Activated T-helper 1 cell treated with anti-CD3 and anti-CD28 coated beads, Interleukin-12 subunit alpha, Interleukin-12 subunit beta, Interleukin-2, Interleukin-4 antibody, amounts not matched to agents 30 ng/mL and 10 ng/mL and 1 ng/mL, durations not matched to agents 14 hours and 24 hours and 36 hours (primary cell): ENCODE measurements at regions not wholly inside any gene's neighbourhood (a gene's known extent, or its start where the extent isn't known, plus 50 kb on each side); places are given as distances from the start of the nearest gene placed in this dataset.

Source experiments
- DNase-seq: peaks from one replicate; pipeline ENCODE4 v3.0.0; 2021; ENCODE audit warnings: low spot score
- H3K27ac Mint-ChIP-seq: one replicate; pipeline ENCODE4 v1.8.0; 2021; ENCODE audit warnings: mild to moderate bottlenecking, mixed read lengths
- H3K27me3 Mint-ChIP-seq: one replicate; pipeline ENCODE4 v1.8.0; 2022; ENCODE audit warnings: mild to moderate bottlenecking, moderate library complexity, mixed read lengths; ENCODE audit not compliant: insufficient read depth
- H3K36me3 Mint-ChIP-seq: one replicate; pipeline ENCODE4 v1.8.0; 2021; ENCODE audit warnings: low read depth, mixed read lengths
- H3K4me1 Mint-ChIP-seq: one replicate; pipeline ENCODE4 v1.8.0; 2021; ENCODE audit warnings: low read depth, mixed read lengths
- H3K4me3 Mint-ChIP-seq: one replicate; pipeline ENCODE4 v1.8.0; 2021; ENCODE audit warnings: mild to moderate bottlenecking, moderate library complexity, mixed read lengths
- H3K9me3 Mint-ChIP-seq: one replicate; pipeline ENCODE4 v1.8.0; 2021; ENCODE audit warnings: mixed read lengths
- intact Hi-C: fragments of 100-400 bp; cut with micrococcal nuclease; formaldehyde crosslinking; loops from one replicate; pipeline ENCODE4 v1.15.1; 2024

- intact Hi-C loops = no loop called here
- peaks cover 6% of the 10 kb centered on the region for H3K9me3 Mint-ChIP-seq
These were observed 195.1 kb upstream of the PSMD7 start for GRCh38 chr16:74101379-74102137.

GRCh38 chr16:74100395-74101326 is 196.0 kb upstream of the PSMD7 start:
- no peaks in the 10 kb centered on the region for H3K4me1 Mint-ChIP-seq
- DNase-seq = no peak
- no peaks in the 10 kb centered on the region for H3K27me3 Mint-ChIP-seq
- no peaks in the 10 kb centered on the region for H3K36me3 Mint-ChIP-seq
- H3K9me3 Mint-ChIP-seq = peaks cover 6% of the 10 kb centered on the region
- no peak overlapping the region for H3K4me3 Mint-ChIP-seq
- intact Hi-C loops = no loop called here
- H3K27ac Mint-ChIP-seq = no peak overlapping the region

More at GRCh38 chr16:74101379-74102137, 195.1 kb upstream of the PSMD7 start:
- Mint-ChIP-seq H3K4me3 (no peak overlapping the region), H3K27me3 (no peaks in the 10 kb centered on the region), H3K4me1 (no peaks in the 10 kb centered on the region), H3K36me3 (no peaks in the 10 kb centered on the region), H3K27ac (no peak overlapping the region)
- DNase-seq = no peak

GRCh38 chr16:74099530-74099929 is 197.1 kb upstream of the PSMD7 start:
- no peak for DNase-seq
- H3K27ac Mint-ChIP-seq = no peak overlapping the region
- H3K27me3 Mint-ChIP-seq = no peaks in the 10 kb centered on the region
- H3K9me3 Mint-ChIP-seq = peaks cover 6% of the 10 kb centered on the region
- H3K36me3 Mint-ChIP-seq = no peaks in the 10 kb centered on the region
- intact Hi-C loops = no loop called here
- H3K4me1 Mint-ChIP-seq = no peaks in the 10 kb centered on the region
- no peak overlapping the region for H3K4me3 Mint-ChIP-seq

GRCh38 chr16:74094962-74095361 is 201.7 kb upstream of the PSMD7 start:
- H3K27me3 Mint-ChIP-seq = no peaks in the 10 kb centered on the region
- no peak overlapping the region for H3K27ac Mint-ChIP-seq
- no peaks in the 10 kb centered on the region for H3K9me3 Mint-ChIP-seq
- intact Hi-C loops = no loop called here
- no peaks in the 10 kb centered on the region for H3K4me1 Mint-ChIP-seq
- H3K36me3 Mint-ChIP-seq = no peaks in the 10 kb centered on the region
- no peak overlapping the region for H3K4me3 Mint-ChIP-seq
- no peak for DNase-seq

- Mint-ChIP-seq H3K4me1 (no peaks in the 10 kb centered on the region), H3K9me3 (no peaks in the 10 kb centered on the region), H3K27ac (no peak overlapping the region), H3K27me3 (no peaks in the 10 kb centered on the region), H3K4me3 (no peak overlapping the region), H3K36me3 (no peaks in the 10 kb centered on the region)
- intact Hi-C loops = no loop called here
- no peak for DNase-seq
These were observed 202.1 kb upstream of the PSMD7 start for GRCh38 chr16:74094514-74094913.

GRCh38 chr16:74092336-74092735 is 204.3 kb upstream of the PSMD7 start:
- Mint-ChIP-seq H3K36me3 (no peaks in the 10 kb centered on the region), H3K4me1 (no peaks in the 10 kb centered on the region), H3K4me3 (no peak overlapping the region), H3K27me3 (no peaks in the 10 kb centered on the region), H3K9me3 (no peaks in the 10 kb centered on the region), H3K27ac (no peak overlapping the region)
- intact Hi-C loops = no loop called here
- DNase-seq = no peak

- intact Hi-C loops = no loop called here
- H3K4me3 Mint-ChIP-seq = no peak overlapping the region
These were observed 205.7 kb upstream of the PSMD7 start for GRCh38 chr16:74090871-74091270.

GRCh38 chr16:74083541-74083940 is 213.1 kb upstream of the PSMD7 start:
- no peak for DNase-seq
- Mint-ChIP-seq H3K4me3 (no peak overlapping the region), H3K9me3 (no peaks in the 10 kb centered on the region), H3K27ac (no peak overlapping the region), H3K27me3 (peaks cover 2% of the 10 kb centered on the region), H3K4me1 (no peaks in the 10 kb centered on the region), H3K36me3 (no peaks in the 10 kb centered on the region)
- intact Hi-C loops = no loop called here

More at GRCh38 chr16:74090871-74091270, 205.7 kb upstream of the PSMD7 start:
- DNase-seq = no peak
- Mint-ChIP-seq H3K36me3 (no peaks in the 10 kb centered on the region), H3K9me3 (no peaks in the 10 kb centered on the region), H3K27me3 (no peaks in the 10 kb centered on the region), H3K27ac (no peak overlapping the region), H3K4me1 (no peaks in the 10 kb centered on the region)

GRCh38 chr16:74080311-74080710 is 216.3 kb upstream of the PSMD7 start:
- H3K4me3 Mint-ChIP-seq = no peak overlapping the region
- peaks cover 2% of the 10 kb centered on the region for H3K27me3 Mint-ChIP-seq
- H3K27ac Mint-ChIP-seq = no peak overlapping the region
- H3K36me3 Mint-ChIP-seq = no peaks in the 10 kb centered on the region
- no peak for DNase-seq
- intact Hi-C loops = no loop called here
- H3K9me3 Mint-ChIP-seq = peaks cover 4% of the 10 kb centered on the region
- H3K4me1 Mint-ChIP-seq = no peaks in the 10 kb centered on the region

- Mint-ChIP-seq H3K27ac (no peak overlapping the region), H3K4me3 (no peak overlapping the region), H3K27me3 (no peaks in the 10 kb centered on the region), H3K9me3 (peaks cover 8% of the 10 kb centered on the region), H3K4me1 (no peaks in the 10 kb centered on the region), H3K36me3 (no peaks in the 10 kb centered on the region)
- intact Hi-C loops = no loop called here
- no peak for DNase-seq
These were observed 217.4 kb upstream of the PSMD7 start for GRCh38 chr16:74079232-74079586.

- no peaks in the 10 kb centered on the region for H3K4me1 Mint-ChIP-seq
- peaks cover 10% of the 10 kb centered on the region for H3K9me3 Mint-ChIP-seq
- no peak overlapping the region for H3K27ac Mint-ChIP-seq
- DNase-seq = no peak
- no peak overlapping the region for H3K4me3 Mint-ChIP-seq
- no peaks in the 10 kb centered on the region for H3K27me3 Mint-ChIP-seq
- no peaks in the 10 kb centered on the region for H3K36me3 Mint-ChIP-seq
- intact Hi-C loops = no loop called here
These were observed 217.9 kb upstream of the PSMD7 start for GRCh38 chr16:74078511-74079231.

GRCh38 chr16:74076568-74076967 is 220.0 kb upstream of the PSMD7 start:
- Mint-ChIP-seq H3K36me3 (no peaks in the 10 kb centered on the region), H3K9me3 (peaks cover 10% of the 10 kb centered on the region), H3K4me1 (no peaks in the 10 kb centered on the region), H3K27ac (no peak overlapping the region), H3K27me3 (no peaks in the 10 kb centered on the region), H3K4me3 (no peak overlapping the region)
- DNase-seq = no peak
- intact Hi-C loops = no loop called here

- H3K36me3 Mint-ChIP-seq = no peaks in the 10 kb centered on the region
- H3K4me3 Mint-ChIP-seq = no peak overlapping the region
- intact Hi-C loops = no loop called here
- no peak for DNase-seq
- no peak overlapping the region for H3K27ac Mint-ChIP-seq
- H3K27me3 Mint-ChIP-seq = no peaks in the 10 kb centered on the region
- H3K9me3 Mint-ChIP-seq = peaks cover 10% of the 10 kb centered on the region
- H3K4me1 Mint-ChIP-seq = no peaks in the 10 kb centered on the region
These were observed 221.2 kb upstream of the PSMD7 start for GRCh38 chr16:74075393-74075792.
